C1 segment of cervical spinal cord (tissue), 14 donors: ENCODE measurements at regions not wholly inside any gene's neighbourhood (a gene's known extent, or its start where the extent isn't known, plus 50 kb on each side); places are given as distances from the start of the nearest gene placed in this dataset.
"Not testable (repeated sequence)": the region's sequence is repeated elsewhere in the genome, so short reads cannot be mapped to it uniquely, and the experiment has no call there.

Source experiments
- DNase-seq, 14 donors: peaks; one replicate each; lab custom pipeline; 2025; lab: John Stamatoyannopoulos, UW

- DNase-seq, result peak in 6 of 14 donors; percentile 0 to 27 (median 4)
Measured at GRCh38 chr7:80018941-80019808, 115.5 kb upstream of the GNAI1 start.

- no peak for DNase-seq
Measured at GRCh38 chr7:80017101-80017698, 117.4 kb upstream of the GNAI1 start.

- DNase-seq, result no peak
Measured at GRCh38 chr7:80014511-80014910, 120.1 kb upstream of the GNAI1 start.

- DNase-seq, result no peak
Measured at GRCh38 chr7:80008039-80008438, 126.6 kb upstream of the GNAI1 start.

- DNase-seq, result no peak
Measured at GRCh38 chr7:80002865-80003264, 131.8 kb upstream of the GNAI1 start.

- DNase-seq, result no peak
Measured at GRCh38 chr7:79998363-79998762, 136.3 kb upstream of the GNAI1 start.

- no peak for DNase-seq
Measured at GRCh38 chr7:79997345-79997744, 137.3 kb upstream of the GNAI1 start.

- not testable (repeated sequence) for DNase-seq
Measured at GRCh38 chr7:79995741-79996140, 138.9 kb upstream of the GNAI1 start.

GRCh38 chr7:79988653-79989052, 146.0 kb upstream of the GNAI1 start:
- no peak for DNase-seq

GRCh38 chr7:79984210-79984609, 150.4 kb upstream of the GNAI1 start:
- no peak for DNase-seq

- no peak for DNase-seq
Measured at GRCh38 chr7:79982141-79982770, 152.4 kb upstream of the GNAI1 start.

GRCh38 chr7:79980376-79980775, 154.3 kb upstream of the GNAI1 start:
- DNase-seq, result no peak

- no peak for DNase-seq
Measured at GRCh38 chr7:79979437-79979836, 155.2 kb upstream of the GNAI1 start.

- no peak for DNase-seq
Measured at GRCh38 chr7:79977481-79977880, 157.2 kb upstream of the GNAI1 start.

- not testable (repeated sequence) for DNase-seq
Measured at GRCh38 chr7:79976711-79977020, 158.0 kb upstream of the GNAI1 start.

- not testable (repeated sequence) for DNase-seq
Measured at GRCh38 chr7:79975986-79976710, 158.5 kb upstream of the GNAI1 start.

- no peak for DNase-seq
Measured at GRCh38 chr7:79973455-79973854, 161.2 kb upstream of the GNAI1 start.

- no peak for DNase-seq
Measured at GRCh38 chr7:79971058-79971457, 163.6 kb upstream of the GNAI1 start.

- DNase-seq, result no peak
Measured at GRCh38 chr7:79968894-79969293, 165.7 kb upstream of the GNAI1 start.

- no peak for DNase-seq
Measured at GRCh38 chr7:79968077-79968648, 166.5 kb upstream of the GNAI1 start.

GRCh38 chr7:79965946-79966345, 168.7 kb upstream of the GNAI1 start:
- DNase-seq, result no peak

GRCh38 chr7:79964463-79964862, 170.2 kb upstream of the GNAI1 start:
- no peak for DNase-seq
